ENCODE measurements at regions not wholly inside any gene's neighbourhood (a gene's known extent, or its start where the extent isn't known, plus 50 kb on each side); places are given as distances from the start of the nearest gene placed in this dataset.

GRCh38 chr1:172761581-172762486 lies 102.9 kb downstream of the FASLG start:
- TF ChIP-seq, protein P1, sequence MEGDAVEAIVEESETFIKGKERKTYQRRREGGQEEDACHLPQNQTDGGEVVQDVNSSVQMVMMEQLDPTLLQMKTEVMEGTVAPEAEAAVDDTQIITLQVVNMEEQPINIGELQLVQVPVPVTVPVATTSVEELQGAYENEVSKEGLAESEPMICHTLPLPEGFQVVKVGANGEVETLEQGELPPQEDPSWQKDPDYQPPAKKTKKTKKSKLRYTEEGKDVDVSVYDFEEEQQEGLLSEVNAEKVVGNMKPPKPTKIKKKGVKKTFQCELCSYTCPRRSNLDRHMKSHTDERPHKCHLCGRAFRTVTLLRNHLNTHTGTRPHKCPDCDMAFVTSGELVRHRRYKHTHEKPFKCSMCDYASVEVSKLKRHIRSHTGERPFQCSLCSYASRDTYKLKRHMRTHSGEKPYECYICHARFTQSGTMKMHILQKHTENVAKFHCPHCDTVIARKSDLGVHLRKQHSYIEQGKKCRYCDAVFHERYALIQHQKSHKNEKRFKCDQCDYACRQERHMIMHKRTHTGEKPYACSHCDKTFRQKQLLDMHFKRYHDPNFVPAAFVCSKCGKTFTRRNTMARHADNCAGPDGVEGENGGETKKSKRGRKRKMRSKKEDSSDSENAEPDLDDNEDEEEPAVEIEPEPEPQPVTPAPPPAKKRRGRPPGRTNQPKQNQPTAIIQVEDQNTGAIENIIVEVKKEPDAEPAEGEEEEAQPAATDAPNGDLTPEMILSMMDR (IDR thresholded peaks at IDR 0.05), result no peak
- no peak for TF ChIP-seq POLR2A (IDR thresholded peaks at IDR 0.05)
